Muscle layer of duodenum (tissue), 2 donors: ENCODE measurements at regions not wholly inside any gene's neighbourhood (a gene's known extent, or its start where the extent isn't known, plus 50 kb on each side); places are given as distances from the start of the nearest gene placed in this dataset.
"Not testable (repeated sequence)": the region's sequence is repeated elsewhere in the genome, so short reads cannot be mapped to it uniquely, and the experiment has no call there.

Source experiments
- H3K27ac ChIP-seq: one replicate; pipeline ENCODE4 v1.7.0; 2013; ENCODE audit warnings: mild to moderate bottlenecking, low read length
- H3K27me3 ChIP-seq: one replicate; pipeline ENCODE4 v1.7.0; 2013; ENCODE audit warnings: low read depth, mild to moderate bottlenecking, control low read depth, low read length
- H3K36me3 ChIP-seq, 2 donors: one replicate each; pipeline ENCODE4 v1.7.0; 2013; ENCODE audit warnings: low read length in 2 of 2, control low read depth in 1 of 2, mild to moderate bottlenecking in 1 of 2; ENCODE audit not compliant: insufficient read depth in 2 of 2, control insufficient read depth in 1 of 2
- H3K4me1 ChIP-seq, 2 donors: one replicate each; pipeline ENCODE4 v1.7.0; 2013; ENCODE audit warnings: low read length in 2 of 2, mild to moderate bottlenecking in 2 of 2, control low read depth in 1 of 2, moderate library complexity in 1 of 2; ENCODE audit not compliant: insufficient read depth in 2 of 2, control insufficient read depth in 1 of 2
- H3K4me3 ChIP-seq, 2 donors: one replicate each; pipeline ENCODE4 v1.7.0; 2013; ENCODE audit warnings: low read length in 2 of 2, low read depth in 1 of 2, mild to moderate bottlenecking in 1 of 2
- H3K9me3 ChIP-seq, 2 donors: one replicate each; pipeline ENCODE4 v1.7.0; 2013; ENCODE audit warnings: low read length in 2 of 2, control low read depth in 1 of 2, mild to moderate bottlenecking in 1 of 2; ENCODE audit not compliant: control insufficient read depth in 1 of 2
- donor health status: healthy.

DNA sequence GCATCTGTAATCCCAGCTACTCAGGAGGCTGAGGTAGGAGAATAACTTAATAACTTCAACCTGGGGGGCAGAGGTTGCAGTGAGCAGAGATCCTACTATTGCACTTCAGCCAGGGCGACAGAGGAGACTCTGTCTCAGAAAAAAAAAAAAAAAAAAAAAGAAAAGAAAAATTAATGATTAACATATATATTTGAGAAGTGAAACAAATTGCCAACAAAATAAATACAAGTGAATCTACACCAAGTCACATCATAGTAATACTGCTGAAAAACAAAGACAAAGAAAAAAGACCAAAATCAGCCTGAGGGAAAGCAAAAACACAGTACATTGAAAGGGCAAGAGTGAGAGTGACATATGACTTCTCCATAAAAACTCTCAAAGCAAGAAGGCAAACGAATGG is 123.7 kb downstream of the CASP12 start:
- Histone ChIP-seq H3K27ac (no peak overlapping the region), H3K4me1 (peaks cover 0 to 9% of the 10 kb centered on the region in 2 donors), H3K4me3 (no peak overlapping the region), H3K27me3 (no peaks in the 10 kb centered on the region), H3K36me3 (no peaks in the 10 kb centered on the region), H3K9me3 (no peaks in the 10 kb centered on the region)

DNA sequence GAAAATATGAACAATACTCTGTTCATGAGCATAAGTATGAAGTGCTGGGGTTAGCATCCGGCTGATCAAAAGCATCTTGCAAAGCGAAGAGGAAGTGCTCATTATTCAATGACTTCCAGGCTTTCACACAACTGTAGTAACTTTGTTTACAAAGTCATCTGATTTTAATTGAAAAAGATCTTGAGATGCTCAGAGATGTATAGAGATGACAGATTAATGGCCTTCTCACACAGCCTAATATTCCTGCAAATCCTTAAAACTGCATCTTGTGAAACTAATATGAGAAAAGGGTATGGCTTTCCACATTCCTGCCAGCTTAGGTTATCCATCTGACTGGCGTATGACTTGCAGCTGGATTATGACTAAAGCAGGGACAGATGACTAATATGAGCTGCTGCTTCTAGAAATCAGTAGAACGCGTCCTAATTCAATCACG is 125.4 kb downstream of the CASP12 start:
- no peaks in the 10 kb centered on the region for H3K36me3 ChIP-seq
- no peak overlapping the region for H3K27ac ChIP-seq
- H3K4me3 ChIP-seq = no peak overlapping the region
- H3K9me3 ChIP-seq = no peaks in the 10 kb centered on the region
- no peaks in the 10 kb centered on the region for H3K27me3 ChIP-seq
- H3K4me1 ChIP-seq = peaks cover 0 to 9% of the 10 kb centered on the region in 2 donors

DNA sequence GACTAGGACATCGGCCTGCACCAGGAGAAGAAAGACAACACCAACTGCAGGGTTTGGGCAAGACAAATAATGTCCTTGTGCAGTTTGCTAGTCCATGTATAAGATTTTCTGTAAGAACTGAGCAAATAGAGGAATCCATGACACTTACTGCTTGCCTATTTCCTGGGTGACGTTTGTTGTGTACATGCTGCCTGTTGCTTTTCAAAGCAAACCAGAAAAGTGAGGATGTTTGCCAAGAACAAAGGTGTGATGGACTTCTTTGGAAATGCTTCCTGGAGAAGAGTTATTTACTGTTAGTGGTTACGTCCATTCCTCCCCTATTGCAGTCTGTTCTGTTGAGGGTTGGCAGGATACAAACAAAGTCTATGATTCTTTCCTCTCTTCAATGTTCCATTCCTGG is 126.5 kb downstream of the CASP12 start:
- Histone ChIP-seq H3K4me3 (no peak overlapping the region), H3K9me3 (no peaks in the 10 kb centered on the region), H3K27ac (no peak overlapping the region)

DNA sequence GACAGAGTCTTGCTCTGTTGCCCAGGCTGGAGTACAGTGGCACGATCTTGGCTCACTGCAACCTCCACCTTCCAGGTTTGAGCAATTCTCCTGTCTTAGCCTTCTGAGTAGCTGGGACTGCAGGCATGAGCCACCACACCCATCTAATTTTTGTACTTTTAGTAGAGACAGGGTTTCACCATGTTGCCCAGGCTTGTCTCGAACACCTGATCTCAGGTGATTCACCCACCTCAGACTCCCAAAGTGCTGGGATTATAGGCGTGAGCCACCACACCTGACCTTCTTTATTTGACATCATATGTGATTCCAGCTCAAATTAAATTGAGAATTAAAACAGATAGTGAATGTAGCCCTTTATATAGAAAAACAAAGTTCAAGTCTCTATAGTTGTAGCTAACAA is 127.2 kb downstream of the CASP12 start:
- not testable (repeated sequence) for H3K9me3 ChIP-seq, H3K27ac ChIP-seq, H3K27me3 ChIP-seq, H3K4me3 ChIP-seq, H3K4me1 ChIP-seq, H3K36me3 ChIP-seq

More for the DNA sequence above, 126.5 kb downstream of the CASP12 start:
- Histone ChIP-seq H3K4me1 (peaks cover 0 to 9% of the 10 kb centered on the region in 2 donors), H3K27me3 (no peaks in the 10 kb centered on the region), H3K36me3 (no peaks in the 10 kb centered on the region)

DNA sequence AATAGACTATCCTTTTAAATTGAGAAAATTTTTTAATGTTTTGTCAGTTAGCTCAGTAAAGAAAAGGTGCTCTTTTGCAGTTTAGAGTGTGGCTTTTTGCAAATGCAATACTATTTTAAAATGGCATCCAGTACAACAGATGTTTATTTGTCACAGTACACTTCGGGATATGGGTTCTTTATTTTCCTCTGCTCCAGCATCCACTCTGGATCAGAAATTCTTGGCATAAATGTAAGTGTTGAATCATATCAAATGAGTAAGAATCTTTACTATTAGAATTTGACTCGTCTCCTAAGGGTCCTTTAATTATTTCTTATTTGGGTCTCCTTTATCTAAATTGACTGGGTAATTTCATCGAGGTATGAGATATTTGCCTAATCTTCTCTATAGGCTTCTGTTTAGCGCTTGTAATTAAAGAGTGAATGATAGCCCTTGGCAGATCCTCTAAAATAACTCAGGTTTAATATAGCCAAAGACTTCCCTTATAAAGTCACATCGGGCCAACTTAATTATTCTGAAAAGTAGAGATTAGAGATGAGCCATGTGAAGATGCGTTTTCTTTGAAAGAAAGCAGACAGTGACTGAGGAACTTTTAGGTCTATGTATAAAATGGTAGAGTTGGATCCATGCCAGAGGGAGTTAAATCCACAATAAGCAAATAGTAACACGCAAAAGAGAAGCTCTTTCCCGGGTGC is 132.7 kb downstream of the CASP12 start:
- Histone ChIP-seq H3K36me3 (no peaks in the 10 kb centered on the region), H3K27ac (no peak overlapping the region), H3K4me1 (no peaks in the 10 kb centered on the region), H3K27me3 (no peaks in the 10 kb centered on the region), H3K4me3 (no peak overlapping the region), H3K9me3 (no peaks in the 10 kb centered on the region)

DNA sequence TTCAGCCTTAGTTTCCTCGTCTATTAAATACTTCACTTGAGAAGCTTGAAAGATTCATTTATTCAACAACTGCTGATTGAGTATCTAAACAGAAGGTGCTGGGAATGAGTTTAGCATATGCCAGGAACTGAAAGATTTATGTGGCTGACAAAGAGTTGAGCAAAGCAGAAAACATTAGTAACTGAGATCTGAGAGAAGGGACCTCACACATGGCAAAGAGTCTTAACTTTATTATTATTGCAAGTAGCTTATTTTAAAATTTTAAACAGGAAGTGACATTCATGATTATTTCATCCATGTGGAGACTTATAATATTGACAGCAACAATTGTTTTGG is 133.6 kb downstream of the CASP12 start:
- H3K4me1 ChIP-seq = no peaks in the 10 kb centered on the region

DNA sequence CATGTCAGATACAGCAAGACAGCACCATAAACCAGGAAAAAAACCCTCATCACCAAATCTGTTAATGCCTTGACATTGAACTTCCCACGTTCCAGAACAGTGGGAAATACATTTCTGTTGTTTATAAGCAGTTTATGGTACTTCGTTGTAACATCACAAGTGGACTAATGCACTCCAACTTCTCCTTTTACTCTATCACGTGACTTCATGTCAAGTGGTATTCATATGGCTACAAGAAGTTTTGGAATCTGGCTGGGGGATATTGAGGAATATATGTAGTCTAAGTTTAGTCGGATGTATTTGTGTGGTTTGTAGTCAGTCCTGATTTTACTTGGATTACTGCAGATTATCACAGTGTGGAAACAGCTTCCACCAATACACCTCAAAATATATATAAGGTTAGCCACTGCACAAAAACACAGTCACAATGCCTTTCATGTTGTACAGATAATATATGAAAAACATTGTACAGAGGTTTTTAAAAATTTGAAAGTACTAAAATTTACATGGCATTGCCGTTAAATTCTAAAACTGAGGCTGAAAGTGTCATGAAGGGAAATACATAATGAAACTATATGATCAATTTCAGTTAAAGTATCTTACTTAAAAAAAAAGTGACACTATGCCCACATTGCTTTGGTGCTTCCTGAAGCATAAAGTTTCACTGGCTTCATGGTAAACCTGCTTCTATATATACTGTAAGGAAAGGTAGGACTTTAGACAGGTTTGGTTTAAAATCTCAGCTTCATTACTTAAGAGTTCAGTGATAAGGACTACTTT is 134.1 kb downstream of the CASP12 start:
- Histone ChIP-seq H3K27ac (no peak overlapping the region), H3K27me3 (no peaks in the 10 kb centered on the region), H3K4me1 (no peaks in the 10 kb centered on the region)

More for the DNA sequence above, 133.6 kb downstream of the CASP12 start:
- Histone ChIP-seq H3K4me3 (no peak overlapping the region), H3K27me3 (no peaks in the 10 kb centered on the region), H3K9me3 (no peaks in the 10 kb centered on the region), H3K36me3 (no peaks in the 10 kb centered on the region), H3K27ac (no peak overlapping the region)

DNA sequence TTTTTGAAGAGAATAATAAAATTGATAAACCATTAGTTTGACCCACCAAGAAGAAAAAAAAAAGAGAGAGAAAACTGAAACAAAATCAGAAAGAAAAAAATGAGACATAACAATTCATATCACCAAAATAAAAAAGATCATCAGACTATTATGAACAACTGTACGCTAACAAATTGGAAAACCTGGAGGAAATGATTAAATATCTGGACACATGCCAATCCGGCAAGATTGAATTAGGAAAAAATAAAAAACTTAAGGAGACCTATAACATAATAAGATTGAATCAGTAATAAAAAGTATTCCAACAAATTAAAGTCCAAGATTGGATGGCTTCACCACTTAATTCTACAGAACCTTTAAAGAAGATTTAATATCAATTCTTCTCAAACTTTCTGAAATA is 136.7 kb downstream of the CASP12 start:
- Histone ChIP-seq H3K27ac (no peak overlapping the region), H3K27me3 (no peaks in the 10 kb centered on the region), H3K4me1 (no peaks in the 10 kb centered on the region), H3K9me3 (no peaks in the 10 kb centered on the region), H3K4me3 (no peak overlapping the region), H3K36me3 (no peaks in the 10 kb centered on the region)

More for the DNA sequence above, 134.1 kb downstream of the CASP12 start:
- Histone ChIP-seq H3K36me3 (no peaks in the 10 kb centered on the region), H3K9me3 (no peaks in the 10 kb centered on the region), H3K4me3 (no peak overlapping the region)

DNA sequence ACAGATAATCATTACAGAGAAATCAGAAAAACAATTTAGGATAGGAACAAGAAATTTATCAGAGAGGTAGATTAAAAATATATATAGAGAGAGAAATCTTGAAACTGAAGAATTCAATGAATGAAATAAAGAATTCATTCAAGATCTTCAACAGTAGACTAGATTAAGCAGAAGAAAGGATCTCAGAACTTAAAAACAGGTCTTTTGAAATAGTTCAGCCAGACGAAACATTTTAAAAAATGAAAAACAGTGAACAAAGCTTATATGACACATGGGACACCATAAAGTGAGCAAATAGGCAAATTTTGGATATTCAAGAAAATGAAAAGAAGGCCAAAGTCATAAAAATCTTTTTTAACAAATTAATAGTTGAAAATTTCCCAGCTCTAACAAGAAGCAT is 138.8 kb downstream of the CASP12 start:
- Histone ChIP-seq H3K36me3 (no peaks in the 10 kb centered on the region), H3K4me1 (no peaks in the 10 kb centered on the region), H3K27me3 (no peaks in the 10 kb centered on the region), H3K27ac (no peak overlapping the region), H3K4me3 (no peak overlapping the region), H3K9me3 (no peaks in the 10 kb centered on the region)

DNA sequence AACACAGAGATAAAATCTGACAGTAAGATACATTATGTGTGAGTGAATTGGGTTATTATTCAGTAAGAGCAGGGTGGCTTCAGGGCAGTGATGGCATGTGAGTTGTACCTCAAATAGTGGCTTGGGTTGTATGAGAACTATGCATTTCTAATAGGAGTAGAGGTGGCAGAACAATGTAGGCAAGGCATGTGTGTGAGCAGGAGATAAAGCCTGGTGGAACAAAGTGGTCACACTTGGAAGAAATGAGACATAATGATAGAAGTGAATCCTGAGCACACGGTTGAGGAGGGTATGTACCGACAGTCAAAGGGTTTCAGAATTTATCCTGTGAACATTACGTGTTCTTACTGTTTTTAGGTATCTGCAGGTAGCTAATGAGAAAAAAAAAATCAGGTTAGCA is 159.3 kb downstream of the CASP12 start:
- H3K4me1 ChIP-seq = no peaks in the 10 kb centered on the region
- no peaks in the 10 kb centered on the region for H3K9me3 ChIP-seq
- no peak overlapping the region for H3K27ac ChIP-seq
- no peaks in the 10 kb centered on the region for H3K36me3 ChIP-seq
- H3K27me3 ChIP-seq = no peaks in the 10 kb centered on the region
- no peak overlapping the region for H3K4me3 ChIP-seq

DNA sequence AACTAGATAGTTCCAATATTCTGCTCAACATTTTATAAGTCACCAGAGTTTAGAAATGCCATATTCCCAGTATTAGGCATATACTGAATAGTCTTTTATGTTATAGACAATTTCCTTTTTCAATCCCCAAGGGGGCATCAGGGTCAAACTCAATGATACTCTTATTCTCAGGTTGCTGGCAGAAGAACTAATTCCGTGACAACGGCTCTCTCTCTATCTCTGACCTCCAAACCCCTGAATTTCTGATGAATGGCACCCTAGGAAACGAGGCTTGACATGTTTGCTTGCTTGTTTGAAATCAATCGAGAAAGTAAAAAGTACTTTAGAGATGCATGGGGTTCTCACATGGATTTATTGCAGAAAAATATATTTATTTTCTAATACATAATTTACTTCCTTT is 160.1 kb downstream of the CASP12 start:
- no peaks in the 10 kb centered on the region for H3K27me3 ChIP-seq
- H3K36me3 ChIP-seq = no peaks in the 10 kb centered on the region
- no peaks in the 10 kb centered on the region for H3K4me1 ChIP-seq
- no peak overlapping the region for H3K27ac ChIP-seq
- no peaks in the 10 kb centered on the region for H3K9me3 ChIP-seq
- no peak overlapping the region for H3K4me3 ChIP-seq
